AML-193 (cell line): ENCODE measurements at regions not wholly inside any gene's neighbourhood (a gene's known extent, or its start where the extent isn't known, plus 50 kb on each side); places are given as distances from the start of the nearest gene placed in this dataset.
"Not testable (repeated sequence)": the region's sequence is repeated elsewhere in the genome, so short reads cannot be mapped to it uniquely, and the experiment has no call there.

Experiments used
- DNase-seq, 2 experiments: peaks; one replicate each; lab custom pipeline; 2025; lab: John Stamatoyannopoulos, UW

DNA sequence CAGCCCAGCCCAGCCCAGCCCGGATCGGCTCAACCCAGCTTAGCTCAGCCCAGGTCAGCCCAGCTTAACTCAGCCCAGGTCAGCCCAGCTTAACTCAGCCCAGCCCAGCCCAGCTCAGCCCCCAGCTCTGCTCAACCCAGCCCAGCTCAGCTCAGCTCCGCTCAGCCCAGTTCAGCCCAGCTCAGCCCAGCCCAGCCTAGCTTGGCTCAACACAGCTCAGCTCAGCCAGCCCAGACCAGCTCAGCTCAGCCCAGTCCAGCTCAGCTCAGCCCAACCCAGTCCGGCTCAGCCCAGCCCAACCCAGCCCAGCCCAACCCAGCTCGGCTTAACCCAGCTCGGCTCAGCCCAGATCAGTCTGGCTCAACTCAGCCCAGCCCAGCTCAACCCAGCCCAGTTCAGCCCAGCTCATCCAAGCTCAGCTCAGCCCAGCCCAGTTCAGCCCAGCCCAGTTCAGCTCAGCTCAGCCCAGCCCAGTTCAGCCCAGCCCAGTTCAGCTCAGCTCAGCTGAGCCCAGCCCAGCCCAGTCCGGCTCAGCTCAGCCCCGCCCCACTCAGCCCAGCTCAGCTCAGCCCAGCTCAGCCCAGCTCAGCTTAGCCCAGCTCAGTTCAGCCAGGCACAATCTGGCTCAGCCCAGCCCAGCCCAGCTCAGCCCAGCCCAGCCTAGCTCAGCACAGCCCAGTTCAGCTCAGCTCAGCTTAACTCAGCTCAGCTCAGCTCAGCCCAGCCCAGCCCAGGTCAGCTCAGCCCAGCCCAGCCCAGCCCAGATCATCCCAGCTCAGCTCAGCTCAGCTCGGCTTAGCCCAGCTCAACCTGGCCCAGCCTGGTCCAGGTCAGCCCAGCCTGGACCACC is 331.7 kb downstream of the TMEM121 start:
- no peak for DNase-seq

GRCh38 chr14:105858676-105859025 is 332.3 kb downstream of the TMEM121 start:
- no peak for DNase-seq

- not testable (repeated sequence) for DNase-seq
These were observed 332.8 kb downstream of the TMEM121 start for GRCh38 chr14:105859073-105859716.

- no peak for DNase-seq
These were observed 333.6 kb downstream of the TMEM121 start for GRCh38 chr14:105859717-105860614.

DNA sequence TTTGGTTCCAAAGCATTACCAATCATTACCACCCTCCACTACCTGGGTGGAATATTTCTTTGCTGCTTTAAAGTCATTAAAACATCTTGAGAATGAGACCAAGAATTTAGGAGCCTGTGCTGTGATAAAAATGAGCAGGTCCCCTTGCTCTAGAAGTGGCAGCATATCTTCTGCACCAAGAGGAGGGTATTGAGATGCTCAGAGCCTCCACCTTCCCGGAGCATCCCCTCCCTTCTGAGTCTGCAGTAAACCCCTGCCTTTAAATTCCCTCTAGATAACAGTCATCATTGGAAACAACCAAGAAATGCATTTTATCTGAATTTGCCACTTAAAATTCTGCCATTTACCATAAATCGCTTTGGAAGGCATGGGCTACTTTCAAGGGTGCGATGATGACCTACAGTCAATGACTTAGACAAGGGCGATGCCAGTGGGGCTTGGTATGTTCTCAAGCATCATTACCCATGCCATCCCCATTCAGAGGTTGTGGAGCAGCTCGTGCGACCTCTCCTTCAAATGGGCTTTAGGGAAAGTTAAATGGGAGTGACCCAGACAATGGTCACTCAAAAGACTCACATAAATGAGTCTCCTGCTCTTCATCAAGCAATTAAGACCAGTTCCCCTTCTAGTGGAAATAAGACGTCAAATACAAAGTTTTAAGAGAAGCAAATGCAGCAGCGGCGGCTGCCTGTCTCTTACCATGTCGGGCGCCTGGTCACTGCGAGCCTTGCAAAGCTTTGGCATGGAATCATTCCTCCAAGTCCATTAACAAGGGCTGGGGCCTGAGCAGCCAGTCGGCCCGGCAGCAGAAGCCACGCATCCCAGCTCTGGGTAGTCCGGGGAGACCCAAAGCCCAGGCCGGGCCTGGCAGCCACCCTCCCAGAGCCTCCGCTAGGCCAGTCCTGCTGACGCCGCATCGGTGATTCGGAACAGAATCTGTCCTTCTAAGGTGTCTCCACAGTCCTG is 334.5 kb downstream of the TMEM121 start:
- DNase-seq = no peak

DNA sequence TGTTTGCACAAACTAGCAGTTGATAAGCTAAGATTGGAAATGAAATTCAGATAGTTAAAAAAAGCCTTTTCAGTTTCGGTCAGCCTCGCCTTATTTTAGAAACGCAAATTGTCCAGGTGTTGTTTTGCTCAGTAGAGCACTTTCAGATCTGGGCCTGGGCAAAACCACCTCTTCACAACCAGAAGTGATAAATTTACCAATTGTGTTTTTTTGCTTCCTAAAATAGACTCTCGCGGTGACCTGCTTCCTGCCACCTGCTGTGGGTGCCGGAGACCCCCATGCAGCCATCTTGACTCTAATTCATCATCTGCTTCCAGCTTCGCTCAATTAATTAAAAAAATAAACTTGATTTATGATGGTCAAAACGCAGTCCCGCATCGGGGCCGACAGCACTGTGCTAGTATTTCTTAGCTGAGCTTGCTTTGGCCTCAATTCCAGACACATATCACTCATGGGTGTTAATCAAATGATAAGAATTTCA is 335.6 kb downstream of the TMEM121 start:
- DNase-seq = no peak

GRCh38 chr14:105862581-105863239 is 336.3 kb downstream of the TMEM121 start:
- DNase-seq = no peak

- no peak for DNase-seq
These were observed 337.1 kb downstream of the TMEM121 start for GRCh38 chr14:105863296-105864108.

DNA sequence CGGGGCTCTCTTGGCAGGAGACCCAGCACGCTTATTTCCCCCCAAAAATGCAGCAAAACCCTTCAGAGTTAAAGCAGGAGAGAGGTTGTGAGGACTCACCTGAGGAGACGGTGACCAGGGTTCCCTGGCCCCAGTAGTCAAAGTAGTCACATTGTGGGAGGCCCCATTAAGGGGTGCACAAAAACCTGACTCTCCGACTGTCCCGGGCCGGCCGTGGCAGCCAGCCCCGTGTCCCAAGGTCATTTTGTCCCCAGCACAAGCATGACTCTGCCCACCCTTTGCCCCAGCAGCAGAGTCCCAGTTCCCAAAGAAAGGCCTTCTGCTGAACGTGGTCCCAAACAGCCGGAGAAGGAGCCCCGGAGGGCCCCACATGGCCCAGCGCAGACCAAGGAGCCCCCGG is 337.7 kb downstream of the TMEM121 start:
- no peak for DNase-seq

DNA sequence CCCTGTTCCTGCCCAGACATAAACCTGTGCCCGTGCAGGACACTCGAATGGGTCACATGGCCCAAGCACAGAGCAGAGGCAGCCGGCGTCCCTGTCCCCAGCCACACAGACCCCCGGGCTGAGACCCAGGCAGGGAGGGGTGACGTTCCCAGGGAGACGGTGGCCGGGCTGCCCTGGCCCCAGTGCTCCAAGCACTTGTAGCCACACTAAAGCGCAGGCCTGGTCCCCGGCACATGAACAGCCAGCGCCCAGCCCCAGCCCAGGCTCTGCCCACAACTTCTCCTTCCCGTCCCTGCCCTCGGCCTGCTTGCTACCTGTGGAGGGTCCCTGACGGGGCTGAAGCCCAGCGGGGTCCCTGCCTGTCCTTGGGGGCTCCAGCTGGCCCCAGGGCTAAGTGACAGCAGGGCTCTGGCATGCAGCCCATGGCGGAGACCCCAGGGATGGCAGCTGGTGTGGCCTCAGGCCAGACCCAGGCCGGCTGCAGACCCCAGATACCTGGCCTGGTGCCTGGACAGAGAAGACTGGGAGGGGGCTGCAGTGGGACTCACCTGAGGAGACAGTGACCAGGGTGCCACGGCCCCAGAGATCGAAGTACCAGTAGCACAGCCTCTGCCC is 338.4 kb downstream of the TMEM121 start:
- DNase-seq = no peak

DNA sequence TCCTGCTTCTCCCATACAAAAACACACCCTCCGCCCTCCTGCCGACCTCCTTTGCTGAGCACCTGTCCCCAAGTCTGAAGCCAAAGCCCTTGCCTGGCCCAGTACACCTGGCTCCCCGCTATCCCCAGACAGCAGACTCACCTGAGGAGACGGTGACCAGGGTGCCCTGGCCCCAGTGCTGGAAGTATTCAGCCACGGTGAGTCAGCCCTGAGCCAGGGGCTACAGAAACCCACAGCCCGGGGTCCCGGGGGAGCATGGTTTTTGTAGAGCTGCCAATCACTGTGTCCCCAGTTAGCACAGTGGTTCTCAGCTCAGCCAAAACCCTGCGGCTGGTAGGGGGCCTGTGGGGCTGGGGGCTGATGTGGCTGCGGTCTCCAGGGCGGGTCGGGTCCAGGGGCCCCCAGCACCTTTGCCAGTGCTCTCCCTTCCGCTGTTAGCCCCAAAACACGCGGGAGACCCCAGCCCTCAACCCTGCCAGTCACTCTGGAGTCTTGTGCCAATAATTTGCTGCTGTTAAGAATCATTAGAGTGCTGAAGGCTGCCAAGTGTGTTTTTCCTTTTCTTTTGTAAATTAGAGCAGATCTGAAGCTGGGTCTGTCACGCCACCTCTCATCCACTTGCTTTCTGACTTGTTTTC is 339.0 kb downstream of the TMEM121 start:
- DNase-seq = no peak

DNA sequence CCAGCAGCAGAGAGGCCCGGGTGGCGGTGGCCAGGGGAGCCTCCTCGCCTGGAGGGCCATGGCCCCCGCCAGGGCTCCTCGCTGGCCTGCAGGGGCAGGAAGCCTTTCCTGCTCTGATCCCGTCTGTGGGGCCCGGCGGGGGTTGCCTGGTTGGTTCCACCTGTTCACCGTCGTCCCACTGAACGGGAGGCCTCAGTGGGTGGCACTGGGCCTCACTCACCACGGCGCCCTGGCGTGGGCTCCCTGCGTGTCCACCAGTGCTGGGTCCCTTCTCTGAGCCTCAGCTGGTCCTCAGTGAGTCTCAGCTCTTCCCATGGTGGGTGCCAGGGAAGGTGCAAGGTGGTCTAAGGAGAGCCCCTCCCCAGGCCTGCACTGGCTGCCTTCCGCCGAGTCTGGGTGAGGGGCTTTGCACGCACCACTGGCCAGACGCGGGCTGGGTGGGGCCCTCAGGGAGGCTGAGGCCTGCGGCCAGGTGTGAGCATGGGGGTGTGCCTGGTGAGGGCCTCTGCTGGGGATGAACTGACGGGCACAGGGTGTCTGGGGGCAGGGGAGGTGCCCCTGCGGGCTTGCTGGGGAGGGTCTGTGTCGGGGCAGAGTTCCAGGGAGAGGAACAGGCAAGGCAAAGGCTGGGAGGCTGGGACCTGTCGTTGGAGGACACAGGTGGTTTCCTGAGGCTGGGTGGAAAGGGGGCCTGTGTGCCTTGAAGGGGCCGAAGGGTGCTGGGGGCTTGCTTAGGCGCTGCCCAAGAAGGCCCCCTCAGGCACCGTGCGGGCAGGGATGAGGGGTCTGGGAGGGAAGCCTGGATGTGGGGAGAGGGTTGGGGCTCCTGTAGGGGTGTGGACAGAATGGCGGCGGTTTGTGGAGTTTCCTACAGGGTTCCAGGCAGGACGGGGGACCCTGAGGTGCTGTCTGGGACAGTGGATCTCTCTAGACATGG is 339.8 kb downstream of the TMEM121 start:
- no peak for DNase-seq

DNA sequence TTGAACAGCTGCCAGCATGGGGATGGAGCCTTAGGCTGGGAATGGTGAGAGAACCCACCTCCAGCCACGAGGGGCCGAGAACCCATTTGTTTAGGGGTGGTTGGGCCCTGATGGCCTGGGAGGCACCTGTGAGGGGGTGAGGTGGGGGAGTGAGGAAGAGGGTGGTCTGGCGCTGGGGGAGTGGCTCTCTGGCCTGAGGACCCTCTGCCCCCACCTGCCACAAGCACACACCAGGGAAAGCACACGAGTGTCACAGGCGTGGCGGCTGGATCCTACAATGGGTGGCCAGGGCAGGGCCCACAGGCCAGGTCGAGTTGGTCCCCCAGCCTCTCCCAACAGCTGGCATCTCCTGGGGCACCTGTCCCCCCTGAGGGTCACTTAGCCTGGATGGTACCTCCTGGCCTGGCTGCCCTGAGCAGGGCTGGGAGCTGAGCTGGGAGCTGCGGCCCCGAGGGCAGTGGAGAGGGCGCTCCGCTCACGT is 340.5 kb downstream of the TMEM121 start:
- DNase-seq = no peak

GRCh38 chr14:105867961-105868599 is 341.7 kb downstream of the TMEM121 start:
- DNase-seq = no peak

GRCh38 chr14:105871590-105871989 is 345.2 kb downstream of the TMEM121 start:
- DNase-seq = no peak

GRCh38 chr14:105873870-105874512 is 347.6 kb downstream of the TMEM121 start:
- DNase-seq = no peak

DNA sequence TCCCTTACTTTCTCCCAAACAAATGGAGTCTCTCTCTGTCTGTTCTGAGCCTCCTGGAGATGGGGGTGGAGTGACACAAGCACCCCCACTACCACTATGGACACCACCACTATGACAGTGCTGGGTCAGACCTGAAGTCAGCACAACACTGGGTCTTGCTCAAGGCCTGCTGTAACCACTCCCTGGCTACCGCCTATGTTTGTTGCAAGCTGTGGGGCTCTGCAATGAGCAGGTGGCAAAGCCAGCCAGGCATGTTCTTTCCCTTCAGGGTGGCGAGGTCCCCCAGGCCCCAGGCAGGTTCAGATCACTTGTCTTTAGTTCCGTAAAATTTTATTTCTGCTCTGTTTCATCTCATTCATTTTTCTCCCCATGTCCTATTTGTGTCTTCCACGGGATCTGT is 349.8 kb downstream of the TMEM121 start:
- no peak for DNase-seq
